ENCODE measurements at regions not wholly inside any gene's neighbourhood (a gene's known extent, or its start where the extent isn't known, plus 50 kb on each side); places are given as distances from the start of the nearest gene placed in this dataset.

- Histone ChIP-seq H3K27ac (no peak overlapping the region), H3K27me3 (no peaks in the 10 kb centered on the region), H3K4me3 (no peak overlapping the region), H3K4me1 (peaks cover 0 to 12% (median 5%) of the 10 kb centered on the region in 3 donors), H3K9me3 (no peaks in the 10 kb centered on the region), H3K36me3 (no peaks in the 10 kb centered on the region)
- no peak for ATAC-seq
- TF ChIP-seq EP300 (IDR thresholded peaks at IDR 0.05) (no peak), CTCF (IDR thresholded peaks at IDR 0.05) (no peak), POLR2AphosphoS5 (IDR thresholded peaks at IDR 0.05) (no peak), POLR2A (IDR thresholded peaks at IDR 0.05) (no peak)
- WGBS, 2 donors (ENCODE audit: low coverage in 1 of 2), result 71 to 78% methylated on average over 6 of the region's 6 CpGs
Observed at GRCh38 chr12:105704787-105705186, 374.3 kb downstream of the C12orf75 start.

DNA sequence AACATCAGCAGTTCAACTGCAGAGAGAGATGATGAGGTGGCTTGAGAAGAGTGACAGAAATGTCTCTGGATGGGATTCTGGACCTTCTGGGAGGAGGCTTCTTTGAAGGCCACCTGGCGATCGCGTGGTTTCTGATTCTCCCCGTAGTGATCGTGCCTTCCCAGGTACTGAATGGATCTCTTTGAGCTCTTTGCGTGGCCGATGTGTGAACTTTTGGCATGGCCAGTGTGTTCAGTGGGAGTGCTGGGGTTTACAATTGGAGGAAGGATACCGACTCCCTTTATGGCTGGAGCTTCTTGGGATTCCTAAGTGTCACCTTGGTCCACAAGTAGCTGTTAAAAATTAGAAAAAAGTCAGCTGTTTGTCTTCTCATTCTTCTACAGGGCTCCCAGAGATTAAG is 374.7 kb downstream of the C12orf75 start:
- 98% methylated on average over 6 of the region's 8 CpGs; no CpG with 5 or more reads in 1 of the 2 donors for WGBS, 2 donors (ENCODE audit: low coverage in 1 of 2)
- Histone ChIP-seq H3K4me1 (peaks cover 0 to 12% (median 5%) of the 10 kb centered on the region in 3 donors), H3K36me3 (no peaks in the 10 kb centered on the region), H3K4me3 (no peak overlapping the region), H3K27ac (no peak overlapping the region), H3K27me3 (no peaks in the 10 kb centered on the region), H3K9me3 (no peaks in the 10 kb centered on the region)
- TF ChIP-seq CTCF (IDR thresholded peaks at IDR 0.05) (no peak), EP300 (IDR thresholded peaks at IDR 0.05) (no peak), POLR2AphosphoS5 (IDR thresholded peaks at IDR 0.05) (no peak)
- no peak for ATAC-seq

GRCh38 chr12:105705765-105706164 is 375.3 kb downstream of the C12orf75 start:
- ATAC-seq, result peak; percentile 32
- H3K9me3 ChIP-seq, result no peaks in the 10 kb centered on the region
- no peak overlapping the region for H3K4me3 ChIP-seq
- H3K36me3 ChIP-seq, result no peaks in the 10 kb centered on the region
- TF ChIP-seq POLR2AphosphoS5 (IDR thresholded peaks at IDR 0.05) (no peak), CTCF (IDR thresholded peaks at IDR 0.05) (peak; percentile 51 to 73 (median 66))
- H3K27me3 ChIP-seq, result no peaks in the 10 kb centered on the region
- WGBS, 2 donors (ENCODE audit: low coverage in 1 of 2), result 29 to 32% methylated on average over 7 of the region's 7 CpGs
- H3K4me1 ChIP-seq, result peaks cover 0 to 12% (median 5%) of the 10 kb centered on the region in 3 donors
- no peak overlapping the region for H3K27ac ChIP-seq

DNA sequence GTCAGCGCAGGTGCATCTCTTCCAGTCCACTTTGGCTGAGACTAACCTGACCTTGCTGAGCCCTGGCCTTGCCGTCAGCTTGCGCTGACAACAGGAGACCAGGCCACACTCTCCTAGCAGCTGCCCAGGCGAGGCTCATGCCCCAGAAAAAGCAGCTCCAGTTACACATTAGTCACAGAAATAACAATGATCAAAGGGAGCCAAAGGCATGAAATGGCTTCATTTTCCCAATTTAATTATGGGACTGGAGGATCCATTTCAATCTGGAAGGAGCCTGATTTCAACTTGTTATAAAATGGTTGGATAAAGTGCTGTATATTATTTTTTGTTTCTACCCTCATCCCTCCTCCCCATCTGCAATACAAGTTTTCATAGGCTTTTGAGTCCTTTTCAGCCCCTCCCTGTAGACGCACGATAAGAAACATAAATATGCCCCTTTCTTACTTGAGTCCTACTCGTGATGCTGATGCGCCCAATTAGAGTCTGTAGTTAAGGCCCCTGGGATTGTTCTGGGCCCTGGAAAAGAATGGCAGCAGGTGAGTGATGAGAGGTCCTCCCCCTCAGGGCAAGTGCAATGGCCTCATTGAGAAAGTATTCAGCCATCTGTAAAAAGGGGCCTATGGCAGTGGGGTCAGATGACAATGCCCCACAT is 376.0 kb downstream of the C12orf75 start:
- 85 to 90% methylated on average over 2 to 5 of the region's 8 CpGs for WGBS, 2 donors (ENCODE audit: low coverage in 1 of 2)
- Histone ChIP-seq H3K27me3 (no peaks in the 10 kb centered on the region), H3K27ac (no peak overlapping the region), H3K4me1 (peaks cover 0 to 12% (median 5%) of the 10 kb centered on the region in 3 donors), H3K9me3 (no peaks in the 10 kb centered on the region), H3K36me3 (no peaks in the 10 kb centered on the region), H3K4me3 (no peak overlapping the region)
- TF ChIP-seq CTCF (IDR thresholded peaks at IDR 0.05) (no peak), POLR2AphosphoS5 (IDR thresholded peaks at IDR 0.05) (no peak), EP300 (IDR thresholded peaks at IDR 0.05) (no peak), POLR2A (IDR thresholded peaks at IDR 0.05) (no peak)
- no peak for ATAC-seq

DNA sequence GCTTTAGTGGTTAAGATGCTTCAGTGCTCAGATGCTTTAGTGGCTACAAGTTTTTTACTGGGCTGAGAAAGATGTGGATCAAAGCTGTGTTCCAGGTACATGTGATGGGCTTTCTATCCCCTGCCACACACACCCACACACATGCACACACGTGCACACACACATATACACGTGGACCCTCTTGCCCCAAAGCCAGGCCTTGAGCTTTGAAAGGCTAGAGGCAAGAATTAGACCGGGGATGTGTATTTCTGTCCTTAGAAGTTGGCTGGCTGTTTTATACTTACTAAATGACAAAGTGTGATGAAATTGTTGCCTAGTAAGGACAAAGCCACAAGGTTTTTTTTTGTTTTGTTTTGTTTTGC is 376.5 kb downstream of the C12orf75 start:
- TF ChIP-seq POLR2A (IDR thresholded peaks at IDR 0.05) (no peak), CTCF (IDR thresholded peaks at IDR 0.05) (no peak), POLR2AphosphoS5 (IDR thresholded peaks at IDR 0.05) (no peak), EP300 (IDR thresholded peaks at IDR 0.05) (no peak)
- WGBS, 2 donors (ENCODE audit: low coverage in 1 of 2), result 81 to 100% methylated on average over 1 to 3 of the region's 3 CpGs

More for the DNA sequence above, 376.5 kb downstream of the C12orf75 start:
- Histone ChIP-seq H3K4me3 (no peak overlapping the region), H3K27me3 (no peaks in the 10 kb centered on the region), H3K27ac (no peak overlapping the region), H3K36me3 (no peaks in the 10 kb centered on the region), H3K9me3 (no peaks in the 10 kb centered on the region), H3K4me1 (peaks cover 0 to 12% (median 5%) of the 10 kb centered on the region in 3 donors)
- ATAC-seq, result no peak
